ENCODE measurements at regions not wholly inside any gene's neighbourhood (a gene's known extent, or its start where the extent isn't known, plus 50 kb on each side); places are given as distances from the start of the nearest gene placed in this dataset.

GRCh38 chr4:24164054-24164693 lies 274.3 kb upstream of the PPARGC1A start:
- DNase-seq (ENCODE audit: low read depth), result no peak

- DNase-seq (ENCODE audit: low read depth), result no peak
Measured at GRCh38 chr4:24163314-24163713, 273.5 kb upstream of the PPARGC1A start.

DNA sequence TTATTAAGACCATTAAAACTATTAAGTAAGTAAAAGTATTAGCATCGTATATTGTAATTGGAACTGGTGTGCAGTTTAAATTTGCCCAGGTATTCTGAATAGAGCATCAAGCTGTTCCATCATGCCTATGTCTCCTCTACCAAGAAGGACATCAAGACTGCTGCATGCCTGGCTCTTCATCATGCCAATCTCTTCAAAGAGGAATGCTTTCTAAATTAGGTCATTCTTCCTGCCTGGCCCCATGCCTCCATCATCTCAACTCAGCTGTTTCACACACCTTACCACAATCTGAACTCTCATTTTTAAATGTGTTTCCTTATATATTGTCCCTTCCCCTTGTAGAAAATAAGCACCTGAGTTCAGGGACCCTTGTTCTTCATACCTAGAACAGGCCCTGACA lies 270.5 kb upstream of the PPARGC1A start:
- no peak for DNase-seq (ENCODE audit: low read depth)

- DNase-seq (ENCODE audit: low read depth), result no peak
Measured at GRCh38 chr4:24158031-24158430, 268.2 kb upstream of the PPARGC1A start.

- DNase-seq (ENCODE audit: low read depth), result no peak
Measured at GRCh38 chr4:24150034-24150433, 260.2 kb upstream of the PPARGC1A start.

DNA sequence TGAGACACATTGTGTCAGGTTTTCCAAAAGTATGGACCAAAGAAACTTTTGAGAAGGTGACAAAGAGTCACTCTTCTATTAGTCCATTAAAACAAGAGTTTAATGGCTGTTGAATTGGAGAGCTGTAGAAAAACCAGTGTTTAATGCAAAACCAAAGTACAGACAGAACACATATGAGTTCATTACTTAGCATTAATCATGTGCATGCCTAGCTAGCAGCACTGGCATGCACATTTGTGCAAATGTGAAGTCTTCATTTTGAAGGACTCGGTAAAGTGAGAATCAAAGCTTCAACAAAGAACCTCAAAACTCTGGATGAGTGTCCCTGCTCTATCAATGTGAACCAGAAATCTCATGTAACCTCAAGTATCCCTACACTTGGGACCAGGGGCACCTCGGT lies 256.3 kb upstream of the PPARGC1A start:
- no peak for DNase-seq (ENCODE audit: low read depth)

GRCh38 chr4:24145591-24145990 lies 255.7 kb upstream of the PPARGC1A start:
- DNase-seq (ENCODE audit: low read depth), result no peak

GRCh38 chr4:24144381-24144780 lies 254.5 kb upstream of the PPARGC1A start:
- DNase-seq (ENCODE audit: low read depth), result no peak

DNA sequence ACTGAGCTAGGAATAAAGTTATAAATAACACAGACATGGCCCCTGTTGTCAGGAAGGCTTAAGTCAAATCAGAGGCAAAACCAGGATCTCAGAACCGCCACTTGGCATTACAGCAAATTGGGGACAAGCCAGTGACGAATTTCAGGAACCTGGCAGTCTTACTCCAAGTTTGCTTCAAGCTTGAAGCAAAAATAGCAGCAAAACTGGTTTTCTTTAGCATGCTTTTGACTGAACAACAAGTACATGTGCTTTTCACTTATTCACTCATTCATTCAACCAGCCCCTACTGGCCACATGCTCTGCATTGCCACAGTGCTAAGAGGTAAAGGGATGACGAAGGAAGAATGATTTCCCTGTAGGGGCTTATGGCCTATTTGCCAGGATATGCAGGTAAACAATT lies 253.9 kb upstream of the PPARGC1A start:
- no peak for DNase-seq (ENCODE audit: low read depth)

DNA sequence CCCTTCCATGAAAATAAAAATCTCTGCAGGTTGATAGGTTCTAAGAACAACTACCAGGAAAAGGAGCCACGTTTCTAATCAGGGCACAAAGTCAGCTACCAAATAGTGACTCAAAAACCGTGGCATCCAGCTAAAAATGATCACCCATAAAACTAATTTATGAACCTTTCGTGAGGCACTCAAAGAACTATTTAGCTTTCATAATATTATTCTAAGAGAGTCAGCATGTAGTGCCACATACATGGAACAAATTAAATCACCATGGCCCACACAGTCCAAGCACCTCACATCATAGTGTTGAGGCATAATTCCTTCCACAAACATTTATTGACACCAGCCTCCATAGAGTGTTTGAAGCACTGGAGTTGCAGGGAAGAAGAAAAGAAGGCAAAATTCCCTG lies 252.0 kb upstream of the PPARGC1A start:
- no peak for DNase-seq (ENCODE audit: low read depth)

- DNase-seq (ENCODE audit: low read depth), result no peak
Measured at GRCh38 chr4:24140892-24141291, 251.0 kb upstream of the PPARGC1A start.

DNA sequence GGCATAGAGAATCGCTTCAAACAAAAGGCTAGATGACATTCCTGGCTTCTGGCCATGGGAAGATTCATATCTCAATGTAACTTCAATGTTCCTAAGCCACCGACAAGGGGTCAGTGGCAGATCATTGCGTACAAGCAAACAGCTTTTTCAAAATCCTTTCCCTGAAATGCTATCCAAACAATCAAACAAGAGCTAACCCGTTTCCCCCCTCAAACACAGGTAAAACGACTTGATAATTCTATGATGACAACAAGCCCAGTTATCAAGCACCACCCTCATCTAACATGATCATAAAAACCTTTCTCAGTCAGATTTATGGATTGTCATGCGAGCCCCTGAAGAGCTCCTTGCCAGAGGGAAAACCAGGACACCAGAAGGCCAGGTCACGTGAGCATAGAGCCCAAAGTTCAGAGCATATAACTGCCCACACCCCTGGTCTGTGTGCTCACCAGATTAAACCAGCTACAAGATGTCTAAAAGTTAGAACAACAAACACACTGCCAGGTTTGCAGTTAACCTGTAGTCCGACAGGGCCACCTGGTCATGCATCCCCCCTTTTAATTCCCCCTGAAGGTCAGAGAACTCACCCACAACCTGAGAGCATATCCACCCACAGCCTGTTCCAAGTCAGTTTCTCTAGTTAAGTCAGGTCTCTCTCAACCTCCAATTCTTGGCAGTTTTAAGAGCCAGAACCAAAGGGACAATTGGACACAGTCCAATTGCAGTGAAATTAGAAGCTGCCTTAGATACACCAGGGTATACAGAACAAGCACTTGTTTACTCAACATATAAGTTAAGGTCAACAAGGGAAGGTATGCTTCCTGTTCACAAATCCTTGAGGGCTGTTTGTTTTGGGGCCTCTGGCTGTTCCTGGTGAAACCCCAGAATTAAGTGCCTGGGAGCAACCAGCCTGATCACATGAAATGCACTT lies 248.1 kb upstream of the PPARGC1A start:
- no peak for DNase-seq (ENCODE audit: low read depth)

- DNase-seq (ENCODE audit: low read depth), result no peak
Measured at GRCh38 chr4:24131954-24132673, 242.3 kb upstream of the PPARGC1A start.

GRCh38 chr4:24130637-24131036 lies 240.8 kb upstream of the PPARGC1A start:
- DNase-seq (ENCODE audit: low read depth), result no peak

- DNase-seq (ENCODE audit: low read depth), result no peak
Measured at GRCh38 chr4:24126776-24127175, 236.9 kb upstream of the PPARGC1A start.

DNA sequence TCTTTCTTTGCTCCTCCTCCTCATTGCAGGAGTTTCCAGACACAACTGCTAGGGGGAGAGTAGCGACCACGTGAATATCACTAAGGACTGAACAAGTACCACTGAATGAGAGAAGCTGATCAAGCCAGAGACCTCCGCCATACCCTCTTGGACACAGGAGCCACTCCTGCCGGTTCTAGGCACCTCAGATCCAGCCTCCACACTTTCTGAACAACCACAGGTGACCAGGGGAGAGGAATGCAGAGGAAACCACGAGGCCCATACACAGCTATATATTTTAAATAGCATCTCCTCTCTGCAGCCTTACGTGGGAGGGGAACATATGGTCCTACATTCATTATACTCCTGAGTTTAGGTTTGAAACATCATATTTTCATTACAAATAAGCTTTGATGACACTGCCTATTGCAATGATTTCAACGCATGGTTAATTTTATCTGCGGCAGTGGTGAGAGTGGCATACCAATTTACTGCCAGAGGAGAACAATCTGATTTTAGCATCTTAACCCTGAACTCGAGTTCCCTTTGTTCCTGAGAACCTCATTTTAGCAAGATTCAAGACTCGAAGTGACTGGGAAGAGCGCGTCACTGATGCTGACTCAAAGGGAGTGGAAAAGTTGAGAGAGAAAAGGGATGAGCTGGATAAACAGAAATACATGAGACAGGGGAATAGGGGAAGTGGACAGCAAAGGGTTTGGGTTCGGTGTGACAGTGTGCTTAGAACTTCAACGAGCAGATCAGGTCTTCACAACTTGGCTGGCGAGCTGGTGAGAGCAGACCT lies 231.7 kb upstream of the PPARGC1A start:
- no peak for DNase-seq (ENCODE audit: low read depth)

DNA sequence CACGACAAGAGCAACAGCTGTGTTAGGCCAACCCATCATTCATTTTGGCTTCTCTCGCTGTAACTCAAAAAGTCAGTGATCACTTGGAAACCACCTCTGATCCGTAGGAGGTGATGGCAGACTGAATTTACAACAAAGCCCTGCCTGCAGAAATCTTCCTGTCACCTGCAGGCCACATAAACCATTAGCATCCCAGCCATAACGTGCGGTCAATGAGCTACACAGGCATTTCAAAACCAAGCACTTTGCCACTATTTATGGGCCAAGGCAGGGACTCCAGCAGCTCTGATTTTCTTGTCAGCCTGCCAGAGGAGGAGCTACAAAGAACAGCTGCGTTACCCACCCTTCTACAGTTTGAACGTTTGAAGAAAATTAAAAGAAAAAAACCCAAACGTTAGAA lies 228.1 kb upstream of the PPARGC1A start:
- DNase-seq (ENCODE audit: low read depth), result no peak

DNA sequence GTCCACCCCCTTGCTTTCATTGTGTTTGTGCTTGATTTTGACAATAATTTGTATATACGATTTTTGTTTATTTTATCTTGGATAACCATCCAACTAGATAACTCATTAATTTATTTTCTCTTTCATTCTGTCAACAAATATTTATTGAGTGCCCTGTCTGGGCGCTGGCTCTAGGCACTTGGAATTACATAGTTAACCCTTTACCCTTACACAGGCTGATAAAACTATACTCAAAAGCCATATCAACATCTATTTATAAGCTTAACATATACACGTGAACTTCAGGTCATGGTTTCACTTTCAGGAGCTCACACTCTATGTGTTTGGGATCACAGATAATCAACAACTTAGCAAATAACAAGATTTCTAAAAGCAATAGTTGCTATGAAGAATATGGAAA lies 226.3 kb upstream of the PPARGC1A start:
- no peak for DNase-seq (ENCODE audit: low read depth)

DNA sequence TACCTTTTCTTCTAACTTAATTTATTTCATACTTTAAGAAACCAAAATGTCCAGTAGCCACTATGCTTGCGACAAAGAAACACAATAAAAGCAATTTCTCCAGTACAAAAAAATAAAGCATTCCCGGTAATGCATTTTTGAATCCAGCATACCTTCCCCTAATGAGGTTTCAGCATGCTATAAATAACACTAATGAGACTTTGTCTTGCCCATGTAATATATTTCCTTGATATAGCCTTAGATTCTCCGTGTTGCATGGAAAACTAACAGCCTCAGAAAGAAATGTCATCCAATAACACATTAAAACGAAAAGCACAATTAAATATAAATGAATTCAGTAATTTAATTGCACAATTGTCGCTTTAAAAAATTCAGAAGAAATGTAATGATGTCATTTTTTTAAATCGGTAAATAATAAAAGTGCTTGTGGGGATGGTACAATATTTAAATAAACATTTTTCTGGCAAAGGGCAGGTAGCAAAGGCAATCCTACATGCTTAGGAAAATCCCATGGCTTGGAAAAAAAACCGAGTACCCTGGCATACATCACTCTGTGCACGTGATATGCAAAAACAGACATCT lies 225.2 kb upstream of the PPARGC1A start:
- no peak for DNase-seq (ENCODE audit: low read depth)

GRCh38 chr4:24114444-24114843 lies 224.6 kb upstream of the PPARGC1A start:
- DNase-seq (ENCODE audit: low read depth), result no peak

- DNase-seq (ENCODE audit: low read depth), result no peak
Measured at GRCh38 chr4:24112466-24112865, 222.6 kb upstream of the PPARGC1A start.

GRCh38 chr4:24108567-24108966 lies 218.7 kb upstream of the PPARGC1A start:
- DNase-seq (ENCODE audit: low read depth), result no peak

Measured in non-pigmented ciliary epithelial cell (primary cell).